Lower leg skin (tissue), 4 donors: ENCODE measurements at regions not wholly inside any gene's neighbourhood (a gene's known extent, or its start where the extent isn't known, plus 50 kb on each side); places are given as distances from the start of the nearest gene placed in this dataset.

ENCODE experiments used
- DNase-seq, 2 donors: peaks; one replicate each; pipeline ENCODE4 v3.0.0-alpha.2; 2019; ENCODE audit warnings: low spot score in 2 of 2
- H3K4me3 ChIP-seq: fragments of 200-600 bp; sonication (generic); 2 replicates; pipeline ENCODE4 v1.5.1; 2017; ENCODE audit warnings: mild to moderate bottlenecking, low read depth; ENCODE audit not compliant: poor library complexity, severe bottlenecking
- POLR2A ChIP-seq, 2 donors: fragments of 450-650 bp; IDR thresholded peaks; one replicate each; pipeline ENCODE4 v1.6.1; 2016 to 2017; ENCODE audit warnings: antibody characterized with exemption in 2 of 2, mild to moderate bottlenecking in 1 of 2, moderate library complexity in 1 of 2
- WGBS, 2 donors: methylation state at CpG; one replicate each; pipeline ENCODE4 v1.1.5; 2018; 5-methylcytosine and 5-hydroxymethylcytosine counted together
- intact Hi-C: fragments of 100-400 bp; cut with DNase I; formaldehyde crosslinking; loops from one replicate; pipeline ENCODE4 v1.15.0; 2023; ENCODE audit warnings: low total_unique reads
- TF ChIP-seq, protein P1 (sequence below), 3 donors: fragments of 450-650 bp; IDR thresholded peaks; one replicate each; pipeline ENCODE4 v1.5.1; 2016; ENCODE audit warnings: antibody characterized with exemption in 3 of 3, mild to moderate bottlenecking in 3 of 3, moderate library complexity in 2 of 3

DNA sequence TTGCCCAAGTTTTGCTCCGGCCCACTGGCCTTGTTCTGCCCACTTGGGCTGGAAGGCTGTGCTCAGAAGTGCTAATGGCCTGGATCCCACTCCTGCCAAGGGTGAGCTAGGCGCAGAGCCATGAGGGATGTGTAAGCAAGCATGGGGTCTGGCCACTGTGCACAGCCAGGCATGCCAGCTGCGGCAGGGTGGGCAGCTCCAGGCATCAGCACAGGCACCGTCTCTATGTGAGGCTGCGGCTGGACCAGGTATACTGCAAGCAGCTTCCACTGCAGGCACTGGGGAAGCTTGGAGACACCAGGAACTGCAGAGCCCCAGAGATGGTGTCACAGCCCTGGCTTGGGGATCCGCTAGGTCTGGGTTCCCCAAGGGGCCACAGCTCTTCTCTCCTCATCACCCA, 264.9 kb downstream of the LRIG3 start:
- TF ChIP-seq, protein P1, sequence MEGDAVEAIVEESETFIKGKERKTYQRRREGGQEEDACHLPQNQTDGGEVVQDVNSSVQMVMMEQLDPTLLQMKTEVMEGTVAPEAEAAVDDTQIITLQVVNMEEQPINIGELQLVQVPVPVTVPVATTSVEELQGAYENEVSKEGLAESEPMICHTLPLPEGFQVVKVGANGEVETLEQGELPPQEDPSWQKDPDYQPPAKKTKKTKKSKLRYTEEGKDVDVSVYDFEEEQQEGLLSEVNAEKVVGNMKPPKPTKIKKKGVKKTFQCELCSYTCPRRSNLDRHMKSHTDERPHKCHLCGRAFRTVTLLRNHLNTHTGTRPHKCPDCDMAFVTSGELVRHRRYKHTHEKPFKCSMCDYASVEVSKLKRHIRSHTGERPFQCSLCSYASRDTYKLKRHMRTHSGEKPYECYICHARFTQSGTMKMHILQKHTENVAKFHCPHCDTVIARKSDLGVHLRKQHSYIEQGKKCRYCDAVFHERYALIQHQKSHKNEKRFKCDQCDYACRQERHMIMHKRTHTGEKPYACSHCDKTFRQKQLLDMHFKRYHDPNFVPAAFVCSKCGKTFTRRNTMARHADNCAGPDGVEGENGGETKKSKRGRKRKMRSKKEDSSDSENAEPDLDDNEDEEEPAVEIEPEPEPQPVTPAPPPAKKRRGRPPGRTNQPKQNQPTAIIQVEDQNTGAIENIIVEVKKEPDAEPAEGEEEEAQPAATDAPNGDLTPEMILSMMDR (IDR thresholded peaks at IDR 0.05): no peak
- TF ChIP-seq POLR2A (IDR thresholded peaks at IDR 0.05): no peak
- DNase-seq: no peak
- H3K4me3 ChIP-seq: no peak overlapping the region
- 61 to 84% methylated on average over 3 to 4 of the region's 6 CpGs for WGBS, 2 donors
- intact Hi-C loops: no loop called here

DNA sequence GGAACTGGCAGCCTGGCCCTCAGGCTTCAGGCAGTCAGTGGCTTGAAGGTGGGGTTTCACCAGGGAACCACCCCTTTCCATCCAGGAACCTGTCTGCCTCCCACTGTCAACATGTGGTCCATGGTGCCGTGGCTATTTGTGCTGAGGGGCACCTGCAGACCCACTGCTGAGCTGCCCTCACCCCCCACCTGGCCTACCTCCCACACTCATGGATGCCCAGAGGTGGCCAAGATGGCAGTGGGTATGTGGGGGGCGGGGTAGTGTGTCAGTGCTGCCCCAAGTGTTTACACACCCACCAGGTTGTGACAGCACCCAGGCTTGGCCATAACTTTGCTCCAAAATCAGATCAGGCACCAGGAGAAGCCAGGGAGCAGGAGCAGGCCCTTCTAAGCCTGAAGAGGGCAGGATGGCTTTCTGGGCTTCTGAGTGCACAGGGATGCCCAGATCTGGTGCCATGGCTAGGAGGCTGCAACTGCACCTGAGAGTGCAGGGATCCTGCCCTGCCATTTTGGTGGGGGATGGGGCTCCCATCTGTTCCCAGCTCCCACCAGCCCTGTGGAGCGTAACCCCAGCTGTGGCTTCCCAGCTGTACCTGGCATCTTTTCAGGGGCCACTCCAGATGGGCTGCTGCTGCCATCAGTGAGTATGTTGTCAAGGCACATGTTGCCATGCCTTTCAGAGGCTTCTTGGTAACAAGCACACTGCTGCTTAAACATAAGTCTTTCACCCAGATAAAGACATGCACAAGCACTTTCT, 263.9 kb downstream of the LRIG3 start:
- WGBS, 2 donors: 87 to 95% methylated on average over 3 of the region's 3 CpGs
- DNase-seq: no peak
- no peak for TF ChIP-seq POLR2A (IDR thresholded peaks at IDR 0.05)
- TF ChIP-seq, protein P1 (IDR thresholded peaks at IDR 0.05): no peak
- intact Hi-C loops: no loop called here
- H3K4me3 ChIP-seq: no peak overlapping the region

DNA sequence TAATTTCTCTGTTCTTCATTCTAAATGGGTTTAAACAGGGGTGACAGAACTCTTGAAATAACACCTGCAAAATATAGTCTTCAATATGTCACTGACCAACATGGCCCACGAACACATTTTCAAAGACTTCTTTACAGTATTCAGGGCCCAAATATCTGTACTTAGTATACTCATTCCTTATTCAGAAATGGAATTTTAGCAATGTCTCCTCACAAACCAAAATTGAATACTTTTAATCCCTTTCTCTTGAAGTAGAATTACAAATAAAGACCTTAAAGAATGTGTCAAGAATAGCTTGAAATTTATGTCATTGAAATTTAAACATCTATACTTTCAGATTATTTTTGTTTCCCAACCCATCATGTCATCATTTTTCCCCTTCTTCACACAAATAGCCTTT, 263.1 kb downstream of the LRIG3 start:
- intact Hi-C loops: no loop called here
- 86% methylated on average over 1 of the region's 1 CpG for WGBS, 2 donors
- DNase-seq: no peak
- no peak overlapping the region for H3K4me3 ChIP-seq
- TF ChIP-seq POLR2A (IDR thresholded peaks at IDR 0.05): no peak
- TF ChIP-seq, protein P1 (IDR thresholded peaks at IDR 0.05): no peak

DNA sequence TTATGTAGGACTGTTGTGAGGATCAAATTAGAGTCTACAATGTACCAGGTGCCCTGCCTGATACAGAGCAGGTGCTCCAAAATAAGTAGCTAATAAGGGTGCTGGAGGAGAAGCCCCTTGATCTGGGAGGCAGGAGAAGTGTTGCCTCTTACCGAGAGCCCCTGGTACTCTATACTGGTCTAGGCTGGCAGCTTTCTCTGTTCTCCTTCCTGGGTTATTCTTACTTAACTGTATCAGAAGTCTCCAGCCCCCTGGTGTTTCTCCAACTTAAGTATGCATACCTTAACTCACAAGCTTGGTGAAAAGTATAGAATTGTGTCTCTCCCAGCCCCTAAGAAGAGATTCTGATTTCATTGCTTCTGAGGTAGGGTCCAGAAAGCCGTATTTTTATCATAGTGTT, 254.9 kb downstream of the LRIG3 start:
- no peak overlapping the region for H3K4me3 ChIP-seq
- DNase-seq: no peak
- intact Hi-C loops: no loop called here
- TF ChIP-seq, protein P1 (IDR thresholded peaks at IDR 0.05): no peak
- WGBS, 2 donors: 93 to 94% methylated on average over 2 of the region's 2 CpGs

DNA sequence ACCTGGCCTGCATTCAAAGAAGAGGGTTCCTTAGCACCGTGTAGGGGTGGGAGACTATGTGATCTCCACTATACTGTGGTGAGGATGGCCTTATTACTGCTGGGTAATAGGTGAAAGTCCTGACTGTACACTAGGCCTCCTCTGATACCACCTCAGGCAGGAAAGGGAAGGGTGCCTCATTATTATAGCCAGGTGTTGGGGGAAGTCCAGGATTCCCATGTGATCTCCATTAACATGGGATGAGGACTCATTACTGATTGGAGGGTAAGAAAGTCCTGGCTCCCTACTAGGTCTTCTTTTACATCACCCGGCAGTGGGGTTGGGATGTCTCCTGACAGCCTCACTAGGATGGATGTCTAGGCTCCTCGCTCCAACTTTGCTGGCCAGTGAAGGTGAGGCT, 252.1 kb downstream of the LRIG3 start:
- no peak for DNase-seq
- TF ChIP-seq, protein P1 (IDR thresholded peaks at IDR 0.05): no peak
- intact Hi-C loops: no loop called here
- no peak overlapping the region for H3K4me3 ChIP-seq
- 80 to 81% methylated on average over 3 of the region's 3 CpGs for WGBS, 2 donors

DNA sequence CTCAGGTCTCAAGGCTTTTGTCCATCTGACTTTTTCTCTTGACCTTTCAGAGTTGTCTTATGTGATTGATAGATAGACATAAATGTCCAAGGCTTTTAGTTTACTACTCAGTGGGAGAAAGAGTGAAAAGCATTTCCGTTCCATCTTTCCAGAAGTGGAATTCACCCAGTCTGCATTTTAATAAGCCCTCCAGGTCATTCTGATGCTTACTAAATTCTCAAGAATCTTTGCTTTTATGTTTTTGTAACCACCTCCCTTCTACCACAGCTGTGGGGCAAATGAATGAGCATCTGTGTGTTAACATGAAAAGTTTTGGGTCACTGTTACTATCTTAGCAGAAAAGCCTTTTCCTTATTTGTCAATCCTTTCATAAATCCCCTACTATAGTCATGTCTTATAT, 251.4 kb downstream of the LRIG3 start:
- no peak overlapping the region for H3K4me3 ChIP-seq
- WGBS, 2 donors: 48 to 55% methylated on average over 1 of the region's 1 CpG
- intact Hi-C loops: no loop called here
- TF ChIP-seq POLR2A (IDR thresholded peaks at IDR 0.05): no peak
- TF ChIP-seq, protein P1 (IDR thresholded peaks at IDR 0.05): no peak
- no peak for DNase-seq
